Lower leg skin (tissue), 4 donors: ENCODE measurements at regions not wholly inside any gene's neighbourhood (a gene's known extent, or its start where the extent isn't known, plus 50 kb on each side); places are given as distances from the start of the nearest gene placed in this dataset.

ENCODE experiments used
- DNase-seq, 2 donors: peaks; one replicate each; pipeline ENCODE4 v3.0.0-alpha.2; 2019; ENCODE audit warnings: low spot score in 2 of 2
- H3K4me3 ChIP-seq: fragments of 200-600 bp; sonication (generic); 2 replicates; pipeline ENCODE4 v1.5.1; 2017; ENCODE audit warnings: mild to moderate bottlenecking, low read depth; ENCODE audit not compliant: poor library complexity, severe bottlenecking
- CTCF ChIP-seq, 3 donors: fragments of 450-650 bp; IDR thresholded peaks; one replicate each; pipeline ENCODE4 v1.5.1; 2016; ENCODE audit warnings: antibody characterized with exemption in 3 of 3, mild to moderate bottlenecking in 3 of 3, moderate library complexity in 2 of 3
- POLR2A ChIP-seq, 2 donors: fragments of 450-650 bp; IDR thresholded peaks; one replicate each; pipeline ENCODE4 v1.6.1; 2016 to 2017; ENCODE audit warnings: antibody characterized with exemption in 2 of 2, mild to moderate bottlenecking in 1 of 2, moderate library complexity in 1 of 2
- WGBS, 2 donors: methylation state at CpG; one replicate each; pipeline ENCODE4 v1.1.5; 2018; 5-methylcytosine and 5-hydroxymethylcytosine counted together
- intact Hi-C: fragments of 100-400 bp; cut with DNase I; formaldehyde crosslinking; loops from one replicate; pipeline ENCODE4 v1.15.0; 2023; ENCODE audit warnings: low total_unique reads

DNA sequence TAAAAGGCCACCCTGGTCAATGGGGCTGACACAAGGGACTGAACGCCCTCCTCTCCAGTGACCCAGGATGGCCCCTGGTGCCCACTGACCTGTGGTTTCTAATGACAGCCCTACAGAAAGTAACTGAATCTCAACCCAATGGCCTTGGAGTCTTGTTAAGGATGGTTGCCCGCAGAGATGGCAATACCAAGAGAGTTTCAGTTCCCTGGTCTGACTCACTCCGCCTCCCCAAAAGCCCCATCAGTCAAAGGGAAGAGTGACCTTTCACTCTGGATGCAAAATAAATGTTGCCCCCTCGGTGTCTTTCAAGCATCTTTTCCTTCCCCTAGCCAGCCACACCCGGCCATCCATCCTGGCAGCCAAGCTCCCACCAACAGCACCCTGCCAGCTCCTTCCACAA lies 57.7 kb upstream of the ISX start:
- TF ChIP-seq CTCF (IDR thresholded peaks at IDR 0.05) (no peak), POLR2A (IDR thresholded peaks at IDR 0.05) (no peak)
- 75% methylated on average over 5 of the region's 5 CpGs for WGBS, 2 donors
- intact Hi-C loops: no loop called here
- no peak overlapping the region for H3K4me3 ChIP-seq
- DNase-seq: peak in 1 of 2 donors; percentile 58

- H3K4me3 ChIP-seq: no peak overlapping the region
- intact Hi-C loops: no loop called here
- 87 to 90% methylated on average over 6 of the region's 6 CpGs for WGBS, 2 donors
- no peak for TF ChIP-seq CTCF (IDR thresholded peaks at IDR 0.05)
- no peak for TF ChIP-seq POLR2A (IDR thresholded peaks at IDR 0.05)
- DNase-seq: no peak
Observed at GRCh38 chr22:35010543-35010942, 55.4 kb upstream of the ISX start.

DNA sequence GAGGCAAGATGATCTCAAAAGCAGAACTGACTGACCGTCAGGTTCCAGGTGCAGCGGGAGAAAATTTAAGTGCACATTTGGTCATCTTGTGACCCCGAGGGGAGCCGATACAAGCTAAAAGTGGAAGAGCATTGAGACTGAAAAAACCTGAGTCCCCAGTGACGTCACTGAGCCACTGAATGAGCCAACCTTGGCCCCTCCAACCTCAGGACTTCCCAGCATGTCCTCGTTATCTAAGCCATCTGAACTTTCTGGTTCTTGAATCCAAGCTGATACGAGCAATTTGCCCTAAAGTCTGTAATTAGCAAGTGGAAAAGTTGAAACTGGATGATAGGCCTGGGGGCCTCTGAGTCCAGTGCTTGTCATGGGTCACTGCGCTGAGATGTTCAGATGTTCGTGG lies 51.1 kb upstream of the ISX start:
- intact Hi-C loops: no loop called here
- DNase-seq: peak in 1 of 2 donors; percentile 57
- no peak for TF ChIP-seq POLR2A (IDR thresholded peaks at IDR 0.05)
- H3K4me3 ChIP-seq: no peak overlapping the region
- WGBS, 2 donors: 80 to 81% methylated on average over 9 of the region's 9 CpGs
